Fibroblast of lung (primary cell): ENCODE measurements at regions not wholly inside any gene's neighbourhood (a gene's known extent, or its start where the extent isn't known, plus 50 kb on each side); places are given as distances from the start of the nearest gene placed in this dataset.

Source experiments
- DNase-seq, 2 donors: peaks; one replicate each; pipeline versions ENCODE4 v3.0.0 to v3.0.0-alpha.2; 2010; ENCODE audit warnings: low read depth in 2 of 2
- H2AFZ ChIP-seq: 2 replicates; pipeline ENCODE4 v1.5.1; 2012; ENCODE audit warnings: low read length, control low read depth, inconsistent platforms
- H3K27ac ChIP-seq: 2 replicates; pipeline ENCODE4 v1.5.1; 2011; ENCODE audit warnings: low read length, control low read depth; ENCODE audit not compliant: insufficient read depth
- H3K27me3 ChIP-seq: 2 replicates; pipeline ENCODE4 v1.5.1; 2011; ENCODE audit warnings: mild to moderate bottlenecking, low read length; ENCODE audit not compliant: control insufficient read depth, insufficient read depth
- H3K36me3 ChIP-seq: 2 replicates; pipeline ENCODE4 v1.5.1; 2011; ENCODE audit warnings: low read length; ENCODE audit not compliant: control insufficient read depth, insufficient read depth
- H3K4me1 ChIP-seq: 2 replicates; pipeline ENCODE4 v1.5.1; 2011; ENCODE audit warnings: low read length; ENCODE audit not compliant: control insufficient read depth, insufficient read depth; ENCODE audit errors: extremely low read depth
- H3K4me2 ChIP-seq: 2 replicates; pipeline ENCODE4 v1.5.1; 2011; ENCODE audit warnings: low read length, control low read depth; ENCODE audit not compliant: insufficient read depth; ENCODE audit errors: extremely low read depth
- H3K4me3 ChIP-seq, 4 experiments: fragments of 200-600 bp in 1 of 4; sonication (generic) in 1 of 4; replicated peaks in 1 of 4; 2 replicates each; pipeline ENCODE4 v1.5.1; 2011 to 2016; ENCODE audit warnings: low read length in 4 of 4, low read depth in 3 of 4, mild to moderate bottlenecking in 3 of 4, control low read depth in 2 of 4, inconsistent platforms in 1 of 4, mixed read lengths in 1 of 4; ENCODE audit not compliant: insufficient read depth in 1 of 4; ENCODE audit errors: control extremely low read depth in 1 of 4
- H3K79me2 ChIP-seq: 2 replicates; pipeline ENCODE4 v1.5.1; 2012; ENCODE audit warnings: mild to moderate bottlenecking, low read length, inconsistent platforms; ENCODE audit not compliant: control insufficient read depth, insufficient read depth
- H3K9ac ChIP-seq: 2 replicates; pipeline ENCODE4 v1.5.1; 2011; ENCODE audit warnings: mild to moderate bottlenecking, low read length, control low read depth; ENCODE audit not compliant: insufficient read depth
- H3K9me3 ChIP-seq: 2 replicates; pipeline ENCODE4 v1.5.1; 2012; ENCODE audit warnings: low read depth, low read length; ENCODE audit not compliant: control insufficient read depth, insufficient read depth
- H4K20me1 ChIP-seq: 2 replicates; pipeline ENCODE4 v1.5.1; 2011; ENCODE audit warnings: low read length; ENCODE audit not compliant: control insufficient read depth, insufficient read depth; ENCODE audit errors: extremely low read depth
- EZH2 ChIP-seq: IDR thresholded peaks from 2 replicates; pipeline ENCODE4 v1.5.1; 2012; ENCODE audit warnings: low read length, control low read depth, mild to moderate bottlenecking; ENCODE audit errors: missing control alignments
- TF ChIP-seq, protein P1 (sequence below), 2 donors: IDR thresholded peaks in 1 of 2; conservative IDR thresholded peaks in 1 of 2; 1 replicate in 1 of 2; 2 replicates in 1 of 2; pipeline ENCODE4 v1.5.1; 2011 to 2012; ENCODE audit warnings: low read length in 2 of 2, control low read depth in 1 of 2, inconsistent platforms in 1 of 2, low read depth in 1 of 2, mild to moderate bottlenecking in 1 of 2

DNA sequence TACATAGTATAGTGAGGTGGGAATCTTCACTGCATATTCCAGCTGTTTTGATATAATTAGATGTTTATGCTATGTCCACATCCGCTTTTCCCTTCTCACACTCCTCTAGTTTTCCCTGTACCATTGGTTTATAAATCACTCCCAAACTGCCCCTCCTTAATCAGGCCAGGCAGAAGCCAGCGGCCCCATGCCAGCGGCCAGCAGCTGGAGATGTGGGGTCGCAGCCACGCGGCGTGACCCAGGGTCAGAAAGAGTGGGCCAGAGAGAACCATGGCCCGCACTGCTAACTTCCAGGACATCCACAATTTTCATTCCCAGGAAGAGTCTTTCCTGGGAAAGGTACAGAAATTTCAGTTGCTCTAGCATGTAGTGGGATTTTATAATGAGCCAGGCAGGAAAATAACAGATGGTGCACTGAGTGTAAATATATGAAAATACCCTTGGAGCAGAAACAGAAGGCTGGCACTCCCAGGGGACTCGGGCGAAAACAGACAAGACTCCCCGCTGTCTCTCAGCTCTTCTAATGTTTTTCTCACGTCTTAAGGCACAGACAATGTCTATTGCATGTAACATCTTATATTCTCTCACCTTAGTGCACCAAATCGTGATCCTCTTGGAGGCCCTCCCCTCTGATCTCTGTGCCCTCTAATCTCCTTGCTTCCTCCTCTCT, 145.9 kb upstream of the ZFP42 start:
- Histone ChIP-seq H2AFZ (no peak overlapping the region), H4K20me1 (no peaks in the 10 kb centered on the region), H3K79me2 (no peaks in the 10 kb centered on the region), H3K9ac (no peak overlapping the region), H3K4me2 (no peak overlapping the region), H3K27ac (no peak overlapping the region), H3K27me3 (no peaks in the 10 kb centered on the region), H3K4me1 (no peaks in the 10 kb centered on the region), H3K4me3 (no peak overlapping the region), H3K9me3 (no peaks in the 10 kb centered on the region), H3K36me3 (no peaks in the 10 kb centered on the region)
- no peak for DNase-seq
- TF ChIP-seq, protein P1, sequence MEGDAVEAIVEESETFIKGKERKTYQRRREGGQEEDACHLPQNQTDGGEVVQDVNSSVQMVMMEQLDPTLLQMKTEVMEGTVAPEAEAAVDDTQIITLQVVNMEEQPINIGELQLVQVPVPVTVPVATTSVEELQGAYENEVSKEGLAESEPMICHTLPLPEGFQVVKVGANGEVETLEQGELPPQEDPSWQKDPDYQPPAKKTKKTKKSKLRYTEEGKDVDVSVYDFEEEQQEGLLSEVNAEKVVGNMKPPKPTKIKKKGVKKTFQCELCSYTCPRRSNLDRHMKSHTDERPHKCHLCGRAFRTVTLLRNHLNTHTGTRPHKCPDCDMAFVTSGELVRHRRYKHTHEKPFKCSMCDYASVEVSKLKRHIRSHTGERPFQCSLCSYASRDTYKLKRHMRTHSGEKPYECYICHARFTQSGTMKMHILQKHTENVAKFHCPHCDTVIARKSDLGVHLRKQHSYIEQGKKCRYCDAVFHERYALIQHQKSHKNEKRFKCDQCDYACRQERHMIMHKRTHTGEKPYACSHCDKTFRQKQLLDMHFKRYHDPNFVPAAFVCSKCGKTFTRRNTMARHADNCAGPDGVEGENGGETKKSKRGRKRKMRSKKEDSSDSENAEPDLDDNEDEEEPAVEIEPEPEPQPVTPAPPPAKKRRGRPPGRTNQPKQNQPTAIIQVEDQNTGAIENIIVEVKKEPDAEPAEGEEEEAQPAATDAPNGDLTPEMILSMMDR (conservative IDR thresholded peaks at IDR 0.05 in 1 of 2, IDR thresholded peaks at IDR 0.05 in 1 of 2; ENCODE audit: low read depth in 1 of 2, low read length in 2 of 2), result no peak
- TF ChIP-seq EZH2, result no peak

GRCh38 chr4:187865914-187866313, 129.7 kb upstream of the ZFP42 start:
- TF ChIP-seq, protein P1 (conservative IDR thresholded peaks at IDR 0.05 in 1 of 2, IDR thresholded peaks at IDR 0.05 in 1 of 2; ENCODE audit: low read depth in 1 of 2, low read length in 2 of 2), result no peak
- no peak for TF ChIP-seq EZH2
- H3K4me1 ChIP-seq, result no peaks in the 10 kb centered on the region
- H2AFZ ChIP-seq, result no peak overlapping the region

DNA sequence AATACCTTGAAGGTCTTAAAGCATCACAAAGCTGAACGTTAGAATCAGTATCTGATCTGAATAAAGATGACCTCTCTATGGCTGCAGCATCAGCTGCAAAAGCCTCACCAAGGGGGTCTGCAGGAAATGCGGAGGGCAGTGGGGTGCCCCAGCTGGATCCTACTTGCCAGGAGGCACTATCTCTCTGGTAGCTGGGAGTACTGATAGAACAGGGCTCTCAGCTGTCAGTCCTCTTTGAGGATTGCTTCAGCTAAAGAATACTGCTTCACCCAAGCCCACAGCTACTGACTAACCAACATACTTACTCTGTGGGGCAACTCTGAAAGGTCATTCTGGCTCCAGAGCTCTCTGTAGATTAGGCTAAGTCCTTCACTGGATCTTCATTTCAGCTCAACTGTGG, 112.5 kb upstream of the ZFP42 start:
- no peak for DNase-seq
- H3K9ac ChIP-seq, result no peak overlapping the region
- H2AFZ ChIP-seq, result no peak overlapping the region
- no peaks in the 10 kb centered on the region for H3K36me3 ChIP-seq
- H4K20me1 ChIP-seq, result no peaks in the 10 kb centered on the region
- no peaks in the 10 kb centered on the region for H3K79me2 ChIP-seq
- no peak overlapping the region for H3K27ac ChIP-seq
- H3K4me1 ChIP-seq, result no peaks in the 10 kb centered on the region
- TF ChIP-seq, protein P1 (conservative IDR thresholded peaks at IDR 0.05 in 1 of 2, IDR thresholded peaks at IDR 0.05 in 1 of 2; ENCODE audit: low read depth in 1 of 2, low read length in 2 of 2), result no peak
- TF ChIP-seq EZH2, result no peak
- H3K4me2 ChIP-seq, result no peak overlapping the region
- no peaks in the 10 kb centered on the region for H3K9me3 ChIP-seq
- no peaks in the 10 kb centered on the region for H3K27me3 ChIP-seq
- H3K4me3 ChIP-seq, result no peak overlapping the region

More at GRCh38 chr4:187865914-187866313, 129.7 kb upstream of the ZFP42 start:
- no peaks in the 10 kb centered on the region for H3K27me3 ChIP-seq
- H4K20me1 ChIP-seq, result no peaks in the 10 kb centered on the region
- H3K9me3 ChIP-seq, result no peaks in the 10 kb centered on the region
- no peak for DNase-seq
- H3K4me3 ChIP-seq, result no peak overlapping the region
- no peaks in the 10 kb centered on the region for H3K36me3 ChIP-seq
- no peak overlapping the region for H3K9ac ChIP-seq
- H3K27ac ChIP-seq, result no peak overlapping the region
- H3K79me2 ChIP-seq, result no peaks in the 10 kb centered on the region
- no peak overlapping the region for H3K4me2 ChIP-seq
